Muscle layer of duodenum (tissue), 2 donors: ENCODE measurements at regions not wholly inside any gene's neighbourhood (a gene's known extent, or its start where the extent isn't known, plus 50 kb on each side); places are given as distances from the start of the nearest gene placed in this dataset.

Source experiments
- H3K27ac ChIP-seq: one replicate; pipeline ENCODE4 v1.7.0; 2013; ENCODE audit warnings: mild to moderate bottlenecking, low read length
- H3K27me3 ChIP-seq: one replicate; pipeline ENCODE4 v1.7.0; 2013; ENCODE audit warnings: low read depth, mild to moderate bottlenecking, control low read depth, low read length
- H3K36me3 ChIP-seq, 2 donors: one replicate each; pipeline ENCODE4 v1.7.0; 2013; ENCODE audit warnings: low read length in 2 of 2, control low read depth in 1 of 2, mild to moderate bottlenecking in 1 of 2; ENCODE audit not compliant: insufficient read depth in 2 of 2, control insufficient read depth in 1 of 2
- H3K4me1 ChIP-seq, 2 donors: one replicate each; pipeline ENCODE4 v1.7.0; 2013; ENCODE audit warnings: low read length in 2 of 2, mild to moderate bottlenecking in 2 of 2, control low read depth in 1 of 2, moderate library complexity in 1 of 2; ENCODE audit not compliant: insufficient read depth in 2 of 2, control insufficient read depth in 1 of 2
- H3K4me3 ChIP-seq, 2 donors: one replicate each; pipeline ENCODE4 v1.7.0; 2013; ENCODE audit warnings: low read length in 2 of 2, low read depth in 1 of 2, mild to moderate bottlenecking in 1 of 2
- H3K9me3 ChIP-seq, 2 donors: one replicate each; pipeline ENCODE4 v1.7.0; 2013; ENCODE audit warnings: low read length in 2 of 2, control low read depth in 1 of 2, mild to moderate bottlenecking in 1 of 2; ENCODE audit not compliant: control insufficient read depth in 1 of 2
- donor health status: healthy.

DNA sequence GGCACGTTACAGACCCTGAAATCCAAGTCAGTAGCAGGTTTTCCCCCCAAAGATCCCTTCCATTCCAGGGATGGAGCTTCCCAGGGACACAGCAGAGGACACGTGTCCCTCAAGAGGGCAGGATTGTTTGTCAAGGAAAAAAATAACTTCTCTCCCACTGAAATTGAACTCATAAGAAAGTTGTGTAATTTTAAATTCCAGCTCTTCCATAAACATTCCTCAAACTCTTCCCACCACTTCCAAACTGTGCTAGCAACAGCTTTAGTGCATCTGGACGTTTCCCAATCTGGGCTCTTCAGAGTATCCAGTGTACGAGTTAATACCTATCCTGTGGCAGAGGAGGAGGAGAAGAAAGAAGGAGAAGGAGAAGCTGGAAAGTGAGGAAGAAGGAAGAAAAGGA is 79.6 kb downstream of the PSMG1 start:
- Histone ChIP-seq H3K4me1 (no peaks in the 10 kb centered on the region), H3K9me3 (no peaks in the 10 kb centered on the region), H3K4me3 (no peak overlapping the region), H3K36me3 (no peaks in the 10 kb centered on the region), H3K27ac (peak overlapping the region; percentile 68), H3K27me3 (no peaks in the 10 kb centered on the region)

DNA sequence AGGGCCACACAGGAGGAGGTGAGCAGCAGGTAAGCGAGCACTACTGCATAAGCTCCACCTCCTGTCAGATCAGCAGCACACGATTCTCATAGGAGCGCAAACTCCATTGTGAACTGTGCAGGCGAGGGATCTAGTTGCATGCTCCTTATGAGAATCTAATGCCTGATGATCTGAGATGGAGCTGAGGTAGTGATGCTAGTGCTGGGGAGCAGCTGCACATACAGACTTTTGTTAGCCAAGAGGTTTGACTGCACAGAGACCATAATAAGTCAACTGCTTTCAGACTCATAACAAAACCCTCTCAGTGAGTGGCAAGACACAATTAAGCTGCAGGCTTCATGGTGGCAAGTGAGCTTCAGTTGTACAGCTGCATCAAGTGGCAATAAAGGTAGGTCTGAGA is 83.4 kb downstream of the PSMG1 start:
- H3K9me3 ChIP-seq: no peaks in the 10 kb centered on the region
- no peak overlapping the region for H3K27ac ChIP-seq
- H3K36me3 ChIP-seq: no peaks in the 10 kb centered on the region
- H3K27me3 ChIP-seq: no peaks in the 10 kb centered on the region
- peaks cover 4 to 7% of the 10 kb centered on the region in 2 donors for H3K4me1 ChIP-seq
- no peak overlapping the region for H3K4me3 ChIP-seq

DNA sequence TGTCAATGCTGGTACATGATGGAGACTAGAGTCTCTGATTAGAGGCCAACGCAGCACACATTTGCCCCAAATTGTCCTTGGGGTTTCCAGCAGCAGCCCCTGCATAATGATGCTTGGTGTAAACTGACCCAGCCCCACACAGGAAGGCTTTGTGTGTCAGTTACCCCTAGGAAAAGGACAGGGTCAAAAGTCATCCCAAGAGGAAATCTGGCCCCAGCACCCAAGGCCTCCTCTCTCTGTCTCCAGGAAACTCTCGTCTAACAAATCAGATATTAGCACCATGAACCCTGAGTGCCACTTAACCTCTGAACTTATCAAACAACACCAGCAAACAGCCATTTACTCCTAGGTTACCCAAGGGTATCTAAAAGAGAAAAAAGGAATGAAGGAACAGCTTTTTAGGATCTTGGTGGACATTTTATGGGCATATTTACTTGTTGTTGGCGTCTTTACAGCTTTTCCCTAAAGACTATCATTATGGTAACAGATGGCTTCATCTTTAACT is 84.5 kb downstream of the PSMG1 start:
- peaks cover 4 to 9% of the 10 kb centered on the region in 2 donors for H3K4me1 ChIP-seq
- H3K36me3 ChIP-seq: no peaks in the 10 kb centered on the region
- no peaks in the 10 kb centered on the region for H3K27me3 ChIP-seq
- H3K9me3 ChIP-seq: no peaks in the 10 kb centered on the region
- H3K4me3 ChIP-seq: no peak overlapping the region
- H3K27ac ChIP-seq: no peak overlapping the region

DNA sequence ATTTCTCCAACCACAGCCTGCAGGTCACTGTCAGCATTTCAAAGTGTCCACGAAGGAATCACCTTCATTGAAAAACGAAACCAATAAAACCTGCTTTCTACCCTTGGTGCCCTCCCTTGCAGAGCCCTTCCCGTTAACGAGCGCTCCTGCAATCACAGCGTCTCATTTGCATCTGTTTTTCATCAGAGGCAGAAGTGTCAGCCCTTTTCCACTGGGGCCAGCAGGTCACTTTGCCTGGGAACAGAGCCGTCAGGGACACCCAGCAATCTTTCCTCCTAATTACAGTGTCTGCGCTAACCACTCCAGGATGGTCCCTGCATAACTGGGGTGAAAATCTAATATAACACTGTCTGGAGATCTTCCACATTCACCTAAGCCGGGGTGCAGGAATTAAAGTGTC is 85.3 kb downstream of the PSMG1 start:
- peaks cover 4 to 9% of the 10 kb centered on the region in 2 donors for H3K4me1 ChIP-seq
- no peaks in the 10 kb centered on the region for H3K9me3 ChIP-seq
- no peak overlapping the region for H3K27ac ChIP-seq
- no peak overlapping the region for H3K4me3 ChIP-seq
- H3K27me3 ChIP-seq: no peaks in the 10 kb centered on the region
- no peaks in the 10 kb centered on the region for H3K36me3 ChIP-seq

DNA sequence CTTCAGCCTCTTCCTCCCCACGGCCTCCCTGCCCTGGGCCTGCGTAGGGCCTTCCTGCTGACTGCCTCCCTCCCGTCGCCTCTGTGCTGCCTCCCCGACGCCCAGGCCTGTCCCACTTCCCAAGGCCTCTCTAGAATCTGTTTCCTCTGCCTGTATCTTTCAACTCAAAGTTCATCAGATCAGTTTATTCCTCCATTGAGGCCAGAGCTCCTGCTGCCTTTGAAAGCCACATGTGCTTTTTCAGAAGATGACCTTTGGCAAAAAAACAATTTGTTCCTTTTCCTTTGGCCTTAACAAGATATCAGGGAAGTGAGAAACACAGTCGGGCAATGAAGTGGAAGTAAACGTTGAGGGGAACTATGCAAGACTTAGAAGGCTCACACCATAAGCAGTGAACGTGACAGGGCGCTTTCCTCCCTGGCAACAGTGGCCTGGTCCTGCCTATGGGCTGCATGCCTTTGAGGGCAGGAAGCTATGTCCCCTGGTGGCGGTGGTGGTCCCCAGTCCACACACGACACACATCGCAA is 85.9 kb downstream of the PSMG1 start:
- H3K9me3 ChIP-seq: no peaks in the 10 kb centered on the region
- no peaks in the 10 kb centered on the region for H3K36me3 ChIP-seq
- H3K4me3 ChIP-seq: no peak overlapping the region
- H3K27me3 ChIP-seq: no peaks in the 10 kb centered on the region
- peak overlapping the region; percentile 5 for H3K27ac ChIP-seq
- H3K4me1 ChIP-seq: peaks cover 4 to 9% of the 10 kb centered on the region in 2 donors

DNA sequence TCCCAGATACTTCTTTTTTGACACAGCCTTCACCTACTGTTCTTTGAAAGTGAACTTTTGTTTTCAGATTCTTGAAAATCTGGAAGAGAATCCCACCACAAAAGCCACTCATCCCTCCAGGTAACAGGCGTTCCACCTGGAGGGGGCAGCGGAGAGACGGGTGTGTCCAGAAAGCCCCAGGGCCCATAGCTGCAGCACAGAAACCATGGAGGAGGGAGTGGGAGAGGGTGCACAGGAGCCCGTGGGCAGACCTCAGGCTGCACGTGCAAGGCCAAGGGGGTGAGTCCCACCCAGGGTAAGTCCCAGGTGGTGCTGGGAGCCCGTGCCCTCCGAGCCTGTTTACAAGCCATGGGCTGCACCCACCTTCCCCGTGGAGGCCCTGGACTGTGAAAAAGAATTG is 86.5 kb downstream of the PSMG1 start:
- H3K4me1 ChIP-seq: peaks cover 4 to 9% of the 10 kb centered on the region in 2 donors
- H3K9me3 ChIP-seq: no peaks in the 10 kb centered on the region
- H3K36me3 ChIP-seq: no peaks in the 10 kb centered on the region
- H3K4me3 ChIP-seq: no peak overlapping the region
- H3K27ac ChIP-seq: peak overlapping the region; percentile 5
- H3K27me3 ChIP-seq: no peaks in the 10 kb centered on the region

DNA sequence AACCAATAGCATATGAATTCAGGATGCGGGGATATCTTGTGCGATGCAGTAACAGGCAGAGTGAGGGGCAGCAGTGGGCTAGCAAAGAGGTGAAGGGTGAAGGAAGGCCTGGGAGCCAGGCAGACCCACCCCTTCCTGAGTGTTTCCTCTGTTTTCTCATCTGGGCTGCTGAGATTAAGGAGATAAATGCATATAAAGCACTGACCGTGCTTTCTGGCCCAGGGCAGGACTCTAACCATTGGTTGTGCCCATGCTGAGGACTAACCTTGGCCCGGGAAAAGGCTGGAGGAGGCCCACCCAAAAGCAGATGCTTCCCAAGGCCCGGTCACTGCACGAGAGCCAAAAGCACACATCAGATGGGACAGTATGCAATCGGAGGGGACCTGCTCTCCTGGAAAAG is 87.6 kb downstream of the PSMG1 start:
- H3K4me1 ChIP-seq: peaks cover 4 to 9% of the 10 kb centered on the region in 2 donors
- no peaks in the 10 kb centered on the region for H3K9me3 ChIP-seq
- H3K27me3 ChIP-seq: no peaks in the 10 kb centered on the region
- no peak overlapping the region for H3K4me3 ChIP-seq
- peak overlapping the region; percentile 58 for H3K27ac ChIP-seq
- no peaks in the 10 kb centered on the region for H3K36me3 ChIP-seq

DNA sequence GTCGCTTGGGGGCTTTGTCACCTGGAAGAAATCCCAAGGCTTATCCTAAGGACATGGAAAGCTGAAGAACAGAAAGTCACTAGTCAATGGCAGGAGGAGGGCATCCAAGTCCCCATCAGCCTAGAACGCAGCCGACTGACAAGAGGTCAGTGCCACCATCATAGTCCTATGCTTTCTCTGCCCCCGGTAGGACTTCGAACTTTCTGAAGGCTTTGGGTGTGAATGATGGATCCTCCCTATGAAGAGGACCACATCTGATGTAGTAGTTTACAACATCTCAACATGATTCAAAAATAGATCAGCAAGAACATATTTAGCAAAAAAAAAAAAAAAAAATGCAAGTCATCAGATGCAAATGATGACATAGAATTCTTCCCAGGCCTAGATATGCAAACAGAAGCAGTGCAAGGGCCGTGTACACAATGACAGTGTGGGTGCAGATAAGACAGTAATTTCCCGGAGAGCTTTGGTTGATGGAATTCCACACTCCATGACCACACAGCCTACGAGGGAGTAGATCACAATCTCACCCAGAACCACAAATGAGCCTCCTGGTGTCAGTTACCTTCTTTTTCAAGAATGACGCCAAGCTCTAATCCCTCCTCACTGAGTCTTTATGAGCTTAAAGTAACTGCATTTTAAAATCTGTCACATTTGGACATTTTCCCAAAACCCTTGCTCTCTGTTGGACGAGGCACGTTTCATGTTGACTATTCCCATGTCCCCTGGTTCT is 88.2 kb downstream of the PSMG1 start:
- Histone ChIP-seq H3K9me3 (no peaks in the 10 kb centered on the region), H3K27me3 (no peaks in the 10 kb centered on the region), H3K36me3 (no peaks in the 10 kb centered on the region), H3K4me3 (no peak overlapping the region), H3K4me1 (peaks cover 4 to 9% of the 10 kb centered on the region in 2 donors), H3K27ac (peak overlapping the region; percentile 58)

DNA sequence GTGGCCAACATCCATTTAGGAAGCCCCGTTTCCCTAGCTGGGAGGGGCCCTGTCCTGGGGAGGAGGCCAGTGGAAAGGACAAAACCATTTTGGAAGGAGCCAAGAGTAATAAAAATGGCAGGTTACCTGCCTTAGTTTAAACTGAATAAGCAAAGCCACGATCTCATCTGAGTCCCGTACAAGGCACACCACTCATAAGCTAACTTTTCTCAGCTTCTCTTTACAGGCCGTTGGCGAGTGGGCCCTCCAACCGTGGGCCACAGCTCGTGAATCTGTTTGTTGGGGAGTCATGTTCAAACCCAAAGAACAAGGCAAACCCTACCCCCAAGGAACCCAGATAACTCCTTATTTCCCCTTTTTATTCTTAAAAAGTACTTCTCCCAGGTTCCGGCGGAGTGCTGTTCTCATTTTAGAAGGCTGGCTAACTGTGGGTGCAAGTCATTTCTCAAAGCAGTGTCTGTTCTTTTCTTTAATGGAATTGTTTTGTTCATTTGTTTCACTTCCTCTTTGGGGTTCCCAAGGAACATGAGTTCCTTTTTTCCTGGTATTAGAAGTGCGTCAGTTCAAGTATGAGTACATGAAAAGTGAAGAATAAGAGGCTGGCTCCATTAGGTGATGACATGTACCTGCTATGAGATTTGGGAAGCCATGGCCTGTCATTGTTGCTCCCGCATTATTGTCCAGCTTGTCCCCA is 89.0 kb downstream of the PSMG1 start:
- Histone ChIP-seq H3K4me1 (peaks cover 4 to 9% of the 10 kb centered on the region in 2 donors), H3K36me3 (no peaks in the 10 kb centered on the region)

DNA sequence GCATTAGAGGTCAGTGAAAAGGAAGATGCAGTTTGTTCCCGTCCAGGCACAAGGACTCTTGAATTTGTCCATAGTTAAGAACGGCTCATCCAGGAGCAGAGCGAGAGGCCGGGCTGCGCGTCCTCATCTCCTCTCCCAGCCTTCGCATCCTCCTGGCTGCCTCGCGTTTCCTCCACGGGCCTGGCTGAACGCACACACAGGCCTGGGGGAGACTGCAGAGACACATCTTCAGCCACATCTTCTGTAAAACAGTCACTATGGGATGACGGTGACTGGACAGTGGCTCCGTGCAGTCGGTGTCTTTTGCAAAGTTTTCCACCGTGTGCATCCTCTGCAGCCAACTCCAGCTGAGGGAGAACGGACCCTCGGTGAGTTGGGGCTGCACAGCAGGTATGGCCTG is 89.7 kb downstream of the PSMG1 start:
- no peak overlapping the region for H3K4me3 ChIP-seq
- no peaks in the 10 kb centered on the region for H3K27me3 ChIP-seq
- no peak overlapping the region for H3K27ac ChIP-seq
- no peaks in the 10 kb centered on the region for H3K36me3 ChIP-seq
- peaks cover 4 to 9% of the 10 kb centered on the region in 2 donors for H3K4me1 ChIP-seq
- H3K9me3 ChIP-seq: no peaks in the 10 kb centered on the region

More for the DNA sequence above, 89.0 kb downstream of the PSMG1 start:
- Histone ChIP-seq H3K27ac (peak overlapping the region; percentile 58), H3K27me3 (no peaks in the 10 kb centered on the region), H3K4me3 (no peak overlapping the region), H3K9me3 (no peaks in the 10 kb centered on the region)

DNA sequence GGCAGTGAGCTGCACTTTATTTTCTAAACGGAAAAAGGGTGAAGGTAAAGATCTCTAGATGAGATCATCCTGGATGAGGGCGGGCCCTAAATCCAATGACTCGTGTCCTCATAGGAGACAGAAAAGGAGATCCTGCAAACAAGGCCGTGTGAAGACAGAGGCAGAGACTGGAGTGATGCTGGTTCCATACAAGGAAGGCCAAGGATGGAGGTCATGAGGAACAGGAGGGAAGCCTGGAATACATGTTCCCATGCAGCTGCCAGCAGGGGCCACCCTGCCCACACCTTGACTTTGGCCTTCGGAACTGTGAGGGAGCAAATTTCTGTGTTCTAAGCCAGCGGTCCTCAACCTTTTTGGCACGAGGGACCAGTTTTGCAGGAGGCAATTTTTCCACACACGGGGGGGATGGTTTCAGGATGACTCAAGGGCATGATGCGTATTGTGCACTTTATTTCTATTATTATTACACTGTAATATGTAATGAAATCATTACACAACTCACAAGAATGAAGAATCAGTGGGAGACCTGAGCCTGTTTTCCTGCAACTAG is 94.3 kb downstream of the PSMG1 start:
- Histone ChIP-seq H3K27ac (no peak overlapping the region), H3K27me3 (no peaks in the 10 kb centered on the region), H3K4me3 (no peak overlapping the region), H3K9me3 (no peaks in the 10 kb centered on the region), H3K36me3 (no peaks in the 10 kb centered on the region), H3K4me1 (no peaks in the 10 kb centered on the region)
